A673 (cell line): ENCODE measurements at regions not wholly inside any gene's neighbourhood (a gene's known extent, or its start where the extent isn't known, plus 50 kb on each side); places are given as distances from the start of the nearest gene placed in this dataset.

Source experiments
- CTCF ChIP-seq: fragments of 300-800, 200-600 bp; sonication (generic); conservative IDR thresholded peaks from 2 replicates; pipeline ENCODE4 v1.5.1; 2017; ENCODE audit warnings: low read depth, mild to moderate bottlenecking, antibody characterized with exemption, low read length, moderate library complexity, mixed read lengths
- EZH2 ChIP-seq: fragments of 200-600 bp; sonication (generic); IDR thresholded peaks from 2 replicates; pipeline ENCODE4 v1.6.1; 2017; ENCODE audit warnings: borderline replicate concordance, low read depth, mild to moderate bottlenecking, mixed read lengths, antibody characterized with exemption, low read length; ENCODE audit not compliant: poor library complexity, severe bottlenecking

- TF ChIP-seq CTCF = no peak
- no peak for TF ChIP-seq EZH2
Observed at GRCh38 chr2:16035747-16036745, 95.7 kb downstream of the MYCN start.
